Endothelial cell of umbilical vein (primary cell): ENCODE measurements at regions not wholly inside any gene's neighbourhood (a gene's known extent, or its start where the extent isn't known, plus 50 kb on each side); places are given as distances from the start of the nearest gene placed in this dataset.

ENCODE experiments used
- BruUV-seq: library from RNA; stranded (reverse); fragments of 400-500 nt; replicated peaks from 2 replicates; lab custom pipeline; 2021; lab: Mats Ljungman, UMichigan
- CTCF ChIA-PET: fragments of 300-600, 350-600 bp; sonication (Branson Sonifier 250); formaldehyde crosslinking; loops from one replicate; lab custom pipeline; 2021; ENCODE audit warnings: antibody characterized with exemption, inconsistent platforms; lab: Charles Lee
- POLR2A ChIA-PET: fragments of 300-600, 350-600 bp; sonication (Branson Sonifier 250); formaldehyde crosslinking; loops from one replicate; lab custom pipeline; 2021; ENCODE audit warnings: antibody characterized with exemption, inconsistent platforms; lab: Charles Lee
- DNase-seq: peaks from one replicate; pipeline ENCODE4 v3.0.0-alpha.2; 2011; ENCODE audit warnings: low read depth, low spot score
- FAIRE-seq: peaks from 2 replicates; lab custom pipeline; 2011; peaks lifted over from hg19 to GRCh38; lab: Jason Lieb, UNC
- H2AFZ ChIP-seq: 2 replicates; pipeline ENCODE4 v1.6.0; 2012; ENCODE audit warnings: low read depth, low read length, control low read depth, inconsistent platforms
- H3K27ac ChIP-seq: 2 replicates; pipeline ENCODE4 v1.5.1; 2011; ENCODE audit warnings: low read depth, mild to moderate bottlenecking, control low read depth, low read length, moderate library complexity; ENCODE audit not compliant: insufficient read depth
- H3K27me3 ChIP-seq, 2 experiments: 2 replicates each; pipeline versions ENCODE4 v1.6.0 to v1.6.1; 2011; ENCODE audit warnings: low read length in 2 of 2, mixed read lengths in 1 of 2; ENCODE audit not compliant: control insufficient read depth in 2 of 2, insufficient read depth in 2 of 2
- H3K36me3 ChIP-seq, 2 experiments: 2 replicates in 1 of 2; 3 replicates in 1 of 2; pipeline ENCODE4 v1.5.1; 2011; ENCODE audit warnings: low read length in 2 of 2, mild to moderate bottlenecking in 1 of 2, moderate library complexity in 1 of 2; ENCODE audit not compliant: control insufficient read depth in 2 of 2, insufficient read depth in 2 of 2; ENCODE audit errors: extremely low read depth in 1 of 2
- H3K4me1 ChIP-seq: 3 replicates; pipeline ENCODE4 v1.5.1; 2011; ENCODE audit warnings: mild to moderate bottlenecking, low read length; ENCODE audit not compliant: control insufficient read depth, insufficient read depth; ENCODE audit errors: extremely low read depth
- H3K4me2 ChIP-seq: 2 replicates; pipeline ENCODE4 v1.6.1; 2011; ENCODE audit warnings: low read length, control low read depth, mixed read lengths; ENCODE audit not compliant: insufficient read depth
- H3K4me3 ChIP-seq, 3 experiments: fragments of 200-600 bp in 1 of 3; sonication (generic), shearing (Covaris generic) in 1 of 3; replicated peaks in 1 of 3; 2 replicates each; pipeline ENCODE4 v1.5.1; 2011 to 2016; ENCODE audit warnings: control low read depth in 3 of 3, low read length in 3 of 3, mild to moderate bottlenecking in 2 of 3, inconsistent platforms in 1 of 3, low read depth in 1 of 3, moderate library complexity in 1 of 3; ENCODE audit not compliant: insufficient read depth in 1 of 3
- H3K79me2 ChIP-seq: 2 replicates; pipeline ENCODE4 v1.6.0; 2012; ENCODE audit warnings: low read length, inconsistent platforms; ENCODE audit not compliant: control insufficient read depth, insufficient read depth
- H3K9ac ChIP-seq: replicated peaks from 2 replicates; pipeline ENCODE3; 2011; ENCODE audit warnings: low read length, control low read depth; ENCODE audit not compliant: insufficient read depth; ENCODE audit errors: extremely low read depth
- H3K9me1 ChIP-seq: replicated peaks from 3 replicates; pipeline ENCODE4 v1.6.0; 2011; ENCODE audit warnings: mild to moderate bottlenecking, low read length; ENCODE audit not compliant: control insufficient read depth, insufficient read depth; ENCODE audit errors: extremely low read depth
- H3K9me3 ChIP-seq: replicated peaks from 2 replicates; pipeline ENCODE4 v1.5.1; 2012; ENCODE audit warnings: low read length, inconsistent platforms; ENCODE audit not compliant: control insufficient read depth, insufficient read depth
- H4K20me1 ChIP-seq: replicated peaks from 2 replicates; pipeline ENCODE3; 2011; ENCODE audit warnings: mild to moderate bottlenecking, low read length; ENCODE audit not compliant: control insufficient read depth, insufficient read depth; ENCODE audit errors: extremely low read depth
- EZH2 ChIP-seq: IDR thresholded peaks from 2 replicates; pipeline ENCODE4 v1.6.1; 2012; ENCODE audit warnings: borderline replicate concordance, low read depth, mild to moderate bottlenecking, moderate library complexity, low read length, inconsistent platforms; ENCODE audit not compliant: severe bottlenecking
- FOS ChIP-seq: IDR thresholded peaks from 2 replicates; pipeline ENCODE4 v1.6.1; 2011; ENCODE audit warnings: mild to moderate bottlenecking, low read length, moderate library complexity, borderline replicate concordance; ENCODE audit not compliant: insufficient read depth
- GATA2 ChIP-seq: IDR thresholded peaks from 2 replicates; pipeline ENCODE4 v1.7.0; 2011; ENCODE audit warnings: low read depth, mild to moderate bottlenecking, moderate library complexity, mixed read lengths, low read length; ENCODE audit not compliant: insufficient read length, insufficient read depth
- JUN ChIP-seq: IDR thresholded peaks from 2 replicates; pipeline ENCODE4 v1.6.1; 2011; ENCODE audit warnings: borderline replicate concordance, low read depth; ENCODE audit not compliant: insufficient read length, insufficient read depth
- MYC ChIP-seq: IDR thresholded peaks from one replicate; pipeline ENCODE4 v1.6.1; 2011; ENCODE audit warnings: mild to moderate bottlenecking, low read depth, low read length
- POLR2A ChIP-seq: IDR thresholded peaks from 2 replicates; pipeline ENCODE4 v1.6.1; 2012; ENCODE audit warnings: low read depth, mild to moderate bottlenecking, control low read depth, low read length
- POLR2AphosphoS5 ChIP-seq: IDR thresholded peaks from 2 replicates; pipeline ENCODE4 v1.6.1; 2012; ENCODE audit warnings: low read depth, mild to moderate bottlenecking, control low read depth, low read length, moderate library complexity; ENCODE audit not compliant: insufficient read depth
- dilution Hi-C: fragments of 300-500 bp; cut with MboI; formaldehyde crosslinking; loops from one replicate; pipeline ENCODE4 v1.15.0; 2019; ENCODE audit warnings: low sequenced_read_pairs; ENCODE audit not compliant: extremely low pct_ligation_motif_present
- intact Hi-C: fragments of 100-400 bp; cut with micrococcal nuclease; formaldehyde crosslinking; loops from one replicate; pipeline ENCODE4 v1.10.0; 2022
- TF ChIP-seq, protein P1 (sequence below): IDR thresholded peaks from 2 replicates; pipeline ENCODE4 v1.6.1; 2011; ENCODE audit not compliant: insufficient read depth, insufficient read length
- TF ChIP-seq, protein P2 (sequence below), 2 donors: IDR thresholded peaks; 1 replicate in 1 of 2; 2 replicates in 1 of 2; pipeline ENCODE4 v1.5.1; 2011; ENCODE audit warnings: low read length in 2 of 2, mild to moderate bottlenecking in 2 of 2, moderate library complexity in 2 of 2, control low read depth in 1 of 2, inconsistent platforms in 1 of 2, low read depth in 1 of 2; ENCODE audit not compliant: insufficient read depth in 1 of 2; ENCODE audit errors: extremely low read depth in 1 of 2

DNA sequence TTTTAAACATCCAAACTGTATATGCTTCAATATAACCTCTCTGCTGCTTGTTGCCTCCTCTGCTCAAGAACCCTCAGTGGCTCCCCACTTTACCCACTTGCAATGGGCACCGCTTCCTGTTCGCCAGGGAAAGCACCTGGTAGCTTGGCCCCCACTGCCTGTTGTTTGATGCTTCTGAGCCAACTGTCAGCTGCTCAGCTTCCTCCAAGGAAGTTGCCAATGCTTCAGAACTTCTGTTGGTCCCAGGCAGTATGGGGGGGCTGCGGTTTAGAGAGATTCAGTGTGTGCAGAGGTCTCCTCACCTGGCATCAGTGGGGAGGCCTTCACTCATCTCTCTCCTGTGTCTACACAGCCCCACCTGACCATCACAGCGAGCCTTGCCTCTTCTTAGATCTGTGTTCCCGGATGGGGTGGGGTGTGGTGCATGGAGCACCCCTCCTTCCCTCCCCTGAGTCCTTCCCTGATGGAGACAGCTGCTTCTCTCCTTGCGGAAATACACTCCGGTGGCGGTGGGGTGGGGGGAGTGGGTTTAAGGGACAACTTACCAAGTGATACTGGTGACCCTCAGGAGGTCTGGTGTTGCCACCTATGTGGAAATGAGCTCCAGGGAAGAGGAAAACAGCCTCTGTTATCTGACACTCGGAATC is 308.1 kb downstream of the CDH26 start:
- DNase-seq: no peak
- Histone ChIP-seq H3K79me2 (no peaks in the 10 kb centered on the region), H3K9ac (no peak overlapping the region), H4K20me1 (no peaks in the 10 kb centered on the region), H3K27me3 (no peaks in the 10 kb centered on the region), H3K27ac (no peak overlapping the region), H3K36me3 (no peaks in the 10 kb centered on the region), H3K9me3 (peaks cover 6% of the 10 kb centered on the region), H2AFZ (no peak overlapping the region), H3K4me2 (no peak overlapping the region), H3K4me1 (no peaks in the 10 kb centered on the region), H3K4me3 (no peak overlapping the region), H3K9me1 (no peaks in the 10 kb centered on the region)
- CTCF ChIA-PET: no interaction called here
- no peak for TF ChIP-seq MYC
- TF ChIP-seq, protein P1, sequence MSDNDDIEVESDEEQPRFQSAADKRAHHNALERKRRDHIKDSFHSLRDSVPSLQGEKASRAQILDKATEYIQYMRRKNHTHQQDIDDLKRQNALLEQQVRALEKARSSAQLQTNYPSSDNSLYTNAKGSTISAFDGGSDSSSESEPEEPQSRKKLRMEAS: no peak
- TF ChIP-seq, protein P2, sequence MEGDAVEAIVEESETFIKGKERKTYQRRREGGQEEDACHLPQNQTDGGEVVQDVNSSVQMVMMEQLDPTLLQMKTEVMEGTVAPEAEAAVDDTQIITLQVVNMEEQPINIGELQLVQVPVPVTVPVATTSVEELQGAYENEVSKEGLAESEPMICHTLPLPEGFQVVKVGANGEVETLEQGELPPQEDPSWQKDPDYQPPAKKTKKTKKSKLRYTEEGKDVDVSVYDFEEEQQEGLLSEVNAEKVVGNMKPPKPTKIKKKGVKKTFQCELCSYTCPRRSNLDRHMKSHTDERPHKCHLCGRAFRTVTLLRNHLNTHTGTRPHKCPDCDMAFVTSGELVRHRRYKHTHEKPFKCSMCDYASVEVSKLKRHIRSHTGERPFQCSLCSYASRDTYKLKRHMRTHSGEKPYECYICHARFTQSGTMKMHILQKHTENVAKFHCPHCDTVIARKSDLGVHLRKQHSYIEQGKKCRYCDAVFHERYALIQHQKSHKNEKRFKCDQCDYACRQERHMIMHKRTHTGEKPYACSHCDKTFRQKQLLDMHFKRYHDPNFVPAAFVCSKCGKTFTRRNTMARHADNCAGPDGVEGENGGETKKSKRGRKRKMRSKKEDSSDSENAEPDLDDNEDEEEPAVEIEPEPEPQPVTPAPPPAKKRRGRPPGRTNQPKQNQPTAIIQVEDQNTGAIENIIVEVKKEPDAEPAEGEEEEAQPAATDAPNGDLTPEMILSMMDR (IDR thresholded peaks at IDR 0.05; ENCODE audit: extremely low read depth in 1 of 2, insufficient read depth in 1 of 2, low read depth in 1 of 2, low read length in 2 of 2): no peak
- TF ChIP-seq GATA2: no peak
- TF ChIP-seq POLR2A: no peak
- TF ChIP-seq FOS: no peak
- TF ChIP-seq POLR2AphosphoS5: no peak
- TF ChIP-seq JUN: no peak
- no peak for TF ChIP-seq EZH2
- POLR2A ChIA-PET: no interaction called here
- no peak for FAIRE-seq
- dilution Hi-C loops: no loop called here
- BruUV-seq: no TSS peak
- intact Hi-C loops: no loop called here
